ENCODE measurements at regions not wholly inside any gene's neighbourhood (a gene's known extent, or its start where the extent isn't known, plus 50 kb on each side); places are given as distances from the start of the nearest gene placed in this dataset.

- no peak for TF ChIP-seq EZH2phosphoT487 (IDR thresholded peaks at IDR 0.05; ENCODE audit: borderline replicate concordance)
- TF ChIP-seq, protein P1, sequence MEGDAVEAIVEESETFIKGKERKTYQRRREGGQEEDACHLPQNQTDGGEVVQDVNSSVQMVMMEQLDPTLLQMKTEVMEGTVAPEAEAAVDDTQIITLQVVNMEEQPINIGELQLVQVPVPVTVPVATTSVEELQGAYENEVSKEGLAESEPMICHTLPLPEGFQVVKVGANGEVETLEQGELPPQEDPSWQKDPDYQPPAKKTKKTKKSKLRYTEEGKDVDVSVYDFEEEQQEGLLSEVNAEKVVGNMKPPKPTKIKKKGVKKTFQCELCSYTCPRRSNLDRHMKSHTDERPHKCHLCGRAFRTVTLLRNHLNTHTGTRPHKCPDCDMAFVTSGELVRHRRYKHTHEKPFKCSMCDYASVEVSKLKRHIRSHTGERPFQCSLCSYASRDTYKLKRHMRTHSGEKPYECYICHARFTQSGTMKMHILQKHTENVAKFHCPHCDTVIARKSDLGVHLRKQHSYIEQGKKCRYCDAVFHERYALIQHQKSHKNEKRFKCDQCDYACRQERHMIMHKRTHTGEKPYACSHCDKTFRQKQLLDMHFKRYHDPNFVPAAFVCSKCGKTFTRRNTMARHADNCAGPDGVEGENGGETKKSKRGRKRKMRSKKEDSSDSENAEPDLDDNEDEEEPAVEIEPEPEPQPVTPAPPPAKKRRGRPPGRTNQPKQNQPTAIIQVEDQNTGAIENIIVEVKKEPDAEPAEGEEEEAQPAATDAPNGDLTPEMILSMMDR (conservative IDR thresholded peaks at IDR 0.05; ENCODE audit: low read length): no peak
Observed at GRCh38 chr5:92760550-92760949, 820.5 kb downstream of the NR2F1-AS1 start.

All from Loucy (cell line).